ENCODE measurements at regions not wholly inside any gene's neighbourhood (a gene's known extent, or its start where the extent isn't known, plus 50 kb on each side); places are given as distances from the start of the nearest gene placed in this dataset.

- Histone ChIP-seq H3K4me3 (no peak overlapping the region), H2AFZ (no peak overlapping the region), H3K27ac (no peak overlapping the region), H3K9me3 (ENCODE audit: low read depth) (no peaks in the 10 kb centered on the region), H4K20me1 (ENCODE audit: insufficient read depth, poor library complexity, severe bottlenecking) (no peaks in the 10 kb centered on the region), H3K27me3 (no peaks in the 10 kb centered on the region), H3K9me2 (replicated peaks; ENCODE audit: insufficient read depth) (no peaks in the 10 kb centered on the region), H3K36me3 (replicated peaks; ENCODE audit: insufficient read depth, low read depth) (no peaks in the 10 kb centered on the region), H3K79me2 (no peaks in the 10 kb centered on the region), H3K4me1 (ENCODE audit: insufficient read depth) (no peaks in the 10 kb centered on the region), H3K4me2 (no peak overlapping the region)
- WGBS (ENCODE audit: low lambda C conversion rate, missing lambda C conversion rate), result 78% methylated on average over 2 of the region's 2 CpGs
- TF ChIP-seq CTCF (IDR thresholded peaks at IDR 0.05; ENCODE audit: poor library complexity), result no peak
- TF ChIP-seq EZH2 (IDR thresholded peaks at IDR 0.05; ENCODE audit: borderline replicate concordance), result no peak
- TF ChIP-seq EZH2phosphoT487 (IDR thresholded peaks at IDR 0.05; ENCODE audit: low read depth, severe bottlenecking, unreplicated experiment), result no peak
- no peak for DNase-seq (ENCODE audit: low spot score)
Observed at GRCh38 chr14:38973083-38973700, 129.8 kb downstream of the SEC23A start.

- H4K20me1 ChIP-seq (ENCODE audit: insufficient read depth, poor library complexity, severe bottlenecking), result no peaks in the 10 kb centered on the region
- TF ChIP-seq EZH2phosphoT487 (IDR thresholded peaks at IDR 0.05; ENCODE audit: low read depth, severe bottlenecking, unreplicated experiment) (no peak), EZH2 (IDR thresholded peaks at IDR 0.05; ENCODE audit: borderline replicate concordance) (no peak), CTCF (IDR thresholded peaks at IDR 0.05; ENCODE audit: poor library complexity) (no peak)
- H2AFZ ChIP-seq, result no peak overlapping the region
- H3K79me2 ChIP-seq, result no peaks in the 10 kb centered on the region
- no peaks in the 10 kb centered on the region for H3K27me3 ChIP-seq
- H3K4me2 ChIP-seq, result no peak overlapping the region
- no peaks in the 10 kb centered on the region for H3K4me1 ChIP-seq (ENCODE audit: insufficient read depth)
- H3K36me3 ChIP-seq (replicated peaks; ENCODE audit: insufficient read depth, low read depth), result no peaks in the 10 kb centered on the region
- H3K27ac ChIP-seq, result no peak overlapping the region
- no peaks in the 10 kb centered on the region for H3K9me2 ChIP-seq (replicated peaks; ENCODE audit: insufficient read depth)
- no peak overlapping the region for H3K4me3 ChIP-seq
- DNase-seq (ENCODE audit: low spot score), result no peak
- WGBS (ENCODE audit: low lambda C conversion rate, missing lambda C conversion rate), result 96% methylated on average over 3 of the region's 3 CpGs
- no peaks in the 10 kb centered on the region for H3K9me3 ChIP-seq (ENCODE audit: low read depth)
Observed at GRCh38 chr14:38972511-38972910, 130.5 kb downstream of the SEC23A start.

- H3K27ac ChIP-seq, result no peak overlapping the region
- H3K9me3 ChIP-seq (ENCODE audit: low read depth), result no peaks in the 10 kb centered on the region
- 98% methylated on average over 9 of the region's 9 CpGs for WGBS (ENCODE audit: low lambda C conversion rate, missing lambda C conversion rate)
- H3K4me2 ChIP-seq, result no peak overlapping the region
- no peak for DNase-seq (ENCODE audit: low spot score)
- H3K4me3 ChIP-seq, result no peak overlapping the region
- no peaks in the 10 kb centered on the region for H3K9me2 ChIP-seq (replicated peaks; ENCODE audit: insufficient read depth)
- H2AFZ ChIP-seq, result no peak overlapping the region
- no peaks in the 10 kb centered on the region for H3K36me3 ChIP-seq (replicated peaks; ENCODE audit: insufficient read depth, low read depth)
- H3K79me2 ChIP-seq, result no peaks in the 10 kb centered on the region
- H4K20me1 ChIP-seq (ENCODE audit: insufficient read depth, poor library complexity, severe bottlenecking), result no peaks in the 10 kb centered on the region
- no peaks in the 10 kb centered on the region for H3K4me1 ChIP-seq (ENCODE audit: insufficient read depth)
- TF ChIP-seq EZH2phosphoT487 (IDR thresholded peaks at IDR 0.05; ENCODE audit: low read depth, severe bottlenecking, unreplicated experiment) (no peak), CTCF (IDR thresholded peaks at IDR 0.05; ENCODE audit: poor library complexity) (no peak), EZH2 (IDR thresholded peaks at IDR 0.05; ENCODE audit: borderline replicate concordance) (no peak)
- H3K27me3 ChIP-seq, result no peaks in the 10 kb centered on the region
Observed at GRCh38 chr14:38971258-38971921, 131.6 kb downstream of the SEC23A start.
